ENCODE measurements at regions not wholly inside any gene's neighbourhood (a gene's known extent, or its start where the extent isn't known, plus 50 kb on each side); places are given as distances from the start of the nearest gene placed in this dataset.
A peak's percentile ranks its signal among the peaks of the same experiment; 100 is the strongest.

GRCh38 chr14:85732031-85732430 is 202.1 kb downstream of the FLRT2 start:
- no peak overlapping the region for H3K4me3 ChIP-seq (ENCODE audit: low read depth, low read length)
- TF ChIP-seq, protein P1, sequence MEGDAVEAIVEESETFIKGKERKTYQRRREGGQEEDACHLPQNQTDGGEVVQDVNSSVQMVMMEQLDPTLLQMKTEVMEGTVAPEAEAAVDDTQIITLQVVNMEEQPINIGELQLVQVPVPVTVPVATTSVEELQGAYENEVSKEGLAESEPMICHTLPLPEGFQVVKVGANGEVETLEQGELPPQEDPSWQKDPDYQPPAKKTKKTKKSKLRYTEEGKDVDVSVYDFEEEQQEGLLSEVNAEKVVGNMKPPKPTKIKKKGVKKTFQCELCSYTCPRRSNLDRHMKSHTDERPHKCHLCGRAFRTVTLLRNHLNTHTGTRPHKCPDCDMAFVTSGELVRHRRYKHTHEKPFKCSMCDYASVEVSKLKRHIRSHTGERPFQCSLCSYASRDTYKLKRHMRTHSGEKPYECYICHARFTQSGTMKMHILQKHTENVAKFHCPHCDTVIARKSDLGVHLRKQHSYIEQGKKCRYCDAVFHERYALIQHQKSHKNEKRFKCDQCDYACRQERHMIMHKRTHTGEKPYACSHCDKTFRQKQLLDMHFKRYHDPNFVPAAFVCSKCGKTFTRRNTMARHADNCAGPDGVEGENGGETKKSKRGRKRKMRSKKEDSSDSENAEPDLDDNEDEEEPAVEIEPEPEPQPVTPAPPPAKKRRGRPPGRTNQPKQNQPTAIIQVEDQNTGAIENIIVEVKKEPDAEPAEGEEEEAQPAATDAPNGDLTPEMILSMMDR (IDR thresholded peaks at IDR 0.05; ENCODE audit: insufficient read depth, low read length) = no peak
- DNase-seq (ENCODE audit: low read depth) = no peak

DNA sequence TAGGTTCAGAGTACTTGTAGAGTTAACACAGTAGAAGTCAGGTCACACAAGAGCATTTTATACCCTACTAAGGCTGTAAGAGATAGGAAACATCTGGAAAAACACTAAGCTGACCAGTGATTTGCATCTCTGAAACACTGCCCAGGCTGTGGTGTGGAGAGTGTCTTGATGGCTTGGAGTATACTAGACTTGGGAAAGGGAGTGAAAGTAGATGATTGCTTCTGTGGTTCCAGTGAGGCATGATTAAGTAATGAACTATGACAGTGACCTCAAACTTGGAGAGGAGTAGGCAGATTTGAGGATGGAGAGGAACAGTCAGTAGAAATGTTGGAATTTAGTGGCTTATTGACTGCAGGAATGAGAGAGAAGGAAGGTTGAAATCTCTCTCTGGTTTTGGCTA is 201.2 kb downstream of the FLRT2 start:
- no peak overlapping the region for H3K4me3 ChIP-seq (ENCODE audit: low read depth, low read length)
- TF ChIP-seq, protein P1 (IDR thresholded peaks at IDR 0.05; ENCODE audit: insufficient read depth, low read length) = no peak
- DNase-seq (ENCODE audit: low read depth) = peak; percentile 73

- TF ChIP-seq, protein P1 (IDR thresholded peaks at IDR 0.05; ENCODE audit: insufficient read depth, low read length) = no peak
Measured at GRCh38 chr14:85728476-85729065, 198.6 kb downstream of the FLRT2 start.

GRCh38 chr14:85714069-85714468 is 184.1 kb downstream of the FLRT2 start:
- DNase-seq (ENCODE audit: low read depth) = no peak
- no peak overlapping the region for H3K4me3 ChIP-seq (ENCODE audit: low read depth, low read length)
- TF ChIP-seq, protein P1 (IDR thresholded peaks at IDR 0.05; ENCODE audit: insufficient read depth, low read length) = no peak

More at GRCh38 chr14:85728476-85729065, 198.6 kb downstream of the FLRT2 start:
- no peak for DNase-seq (ENCODE audit: low read depth)
- no peak overlapping the region for H3K4me3 ChIP-seq (ENCODE audit: low read depth, low read length)

DNA sequence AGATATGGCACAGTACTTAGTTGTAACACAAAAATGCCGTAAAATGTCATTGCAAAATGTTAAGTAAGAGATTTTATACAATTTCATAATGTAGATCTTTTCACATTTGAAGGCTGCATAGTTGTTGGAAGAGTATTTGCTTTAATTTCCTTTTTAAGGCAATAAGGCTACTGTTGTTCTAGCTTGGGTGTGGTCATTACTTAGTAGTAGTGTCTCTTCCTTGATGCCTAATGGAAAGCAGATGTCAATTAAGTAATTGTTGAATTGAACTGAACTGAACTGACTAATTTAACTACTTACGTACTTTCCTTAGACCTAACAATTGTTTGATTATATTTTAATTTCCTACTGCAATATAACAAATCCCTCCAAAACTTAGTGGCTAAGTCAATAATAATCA is 181.7 kb downstream of the FLRT2 start:
- DNase-seq (ENCODE audit: low read depth) = no peak
- TF ChIP-seq, protein P1 (IDR thresholded peaks at IDR 0.05; ENCODE audit: insufficient read depth, low read length) = no peak
- no peak overlapping the region for H3K4me3 ChIP-seq (ENCODE audit: low read depth, low read length)
